ENCODE measurements at regions not wholly inside any gene's neighbourhood (a gene's known extent, or its start where the extent isn't known, plus 50 kb on each side); places are given as distances from the start of the nearest gene placed in this dataset.
"Not testable (repeated sequence)": the region's sequence is repeated elsewhere in the genome, so short reads cannot be mapped to it uniquely, and the experiment has no call there.

- TF ChIP-seq MAX (IDR thresholded peaks at IDR 0.05; ENCODE audit: low read depth, low read length); POLR2A (IDR thresholded peaks at IDR 0.05; ENCODE audit: low read depth, low read length); BRCA1 (IDR thresholded peaks at IDR 0.05; ENCODE audit: low read depth, low read length); FOXK2 (IDR thresholded peaks at IDR 0.05); ATF7 (IDR thresholded peaks at IDR 0.05; ENCODE audit: low read depth): not testable (repeated sequence)
These were observed 154.9 kb downstream of the SEPTIN7 start for GRCh38 chr7:35955735-35956134.
